ENCODE measurements at regions not wholly inside any gene's neighbourhood (a gene's known extent, or its start where the extent isn't known, plus 50 kb on each side); places are given as distances from the start of the nearest gene placed in this dataset.
"Not testable (repeated sequence)": the region's sequence is repeated elsewhere in the genome, so short reads cannot be mapped to it uniquely, and the experiment has no call there.

DNA sequence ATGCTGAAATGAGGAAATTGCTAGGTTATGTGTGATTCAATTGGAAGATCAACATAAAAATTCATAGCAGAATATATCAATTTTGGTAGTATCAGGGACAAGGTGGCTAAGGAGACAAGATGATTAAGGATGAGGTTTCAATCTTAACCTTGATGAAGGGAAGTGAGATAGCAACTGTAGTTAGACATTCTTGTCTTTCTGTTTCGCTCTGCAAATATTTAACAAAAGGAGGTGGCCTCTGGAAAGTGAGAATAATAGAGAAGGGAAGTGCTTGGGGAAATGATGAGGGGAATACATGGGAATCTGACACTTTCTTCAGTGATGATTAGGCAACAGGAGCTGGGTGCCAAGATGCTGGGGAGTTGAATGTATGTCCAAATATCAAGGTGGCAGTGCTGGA is 337.1 kb upstream of the PUDP start:
- no peaks in the 10 kb centered on the region for H3K9me3 ChIP-seq
- TF ChIP-seq EP300 (IDR thresholded peaks at IDR 0.05) (no peak), POLR2A (IDR thresholded peaks at IDR 0.05) (no peak)
- TF ChIP-seq, protein P1, sequence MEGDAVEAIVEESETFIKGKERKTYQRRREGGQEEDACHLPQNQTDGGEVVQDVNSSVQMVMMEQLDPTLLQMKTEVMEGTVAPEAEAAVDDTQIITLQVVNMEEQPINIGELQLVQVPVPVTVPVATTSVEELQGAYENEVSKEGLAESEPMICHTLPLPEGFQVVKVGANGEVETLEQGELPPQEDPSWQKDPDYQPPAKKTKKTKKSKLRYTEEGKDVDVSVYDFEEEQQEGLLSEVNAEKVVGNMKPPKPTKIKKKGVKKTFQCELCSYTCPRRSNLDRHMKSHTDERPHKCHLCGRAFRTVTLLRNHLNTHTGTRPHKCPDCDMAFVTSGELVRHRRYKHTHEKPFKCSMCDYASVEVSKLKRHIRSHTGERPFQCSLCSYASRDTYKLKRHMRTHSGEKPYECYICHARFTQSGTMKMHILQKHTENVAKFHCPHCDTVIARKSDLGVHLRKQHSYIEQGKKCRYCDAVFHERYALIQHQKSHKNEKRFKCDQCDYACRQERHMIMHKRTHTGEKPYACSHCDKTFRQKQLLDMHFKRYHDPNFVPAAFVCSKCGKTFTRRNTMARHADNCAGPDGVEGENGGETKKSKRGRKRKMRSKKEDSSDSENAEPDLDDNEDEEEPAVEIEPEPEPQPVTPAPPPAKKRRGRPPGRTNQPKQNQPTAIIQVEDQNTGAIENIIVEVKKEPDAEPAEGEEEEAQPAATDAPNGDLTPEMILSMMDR (IDR thresholded peaks at IDR 0.05) = no peak
- no peaks in the 10 kb centered on the region for H3K36me3 ChIP-seq
- DNase-seq (ENCODE audit: low spot score in 2 of 2) = no peak
- WGBS, 2 donors = 73 to 85% methylated on average over 1 of the region's 1 CpG
- no peak overlapping the region for H3K4me3 ChIP-seq
- H3K27ac ChIP-seq = no peak overlapping the region
- H3K4me1 ChIP-seq = no peaks in the 10 kb centered on the region
- no peaks in the 10 kb centered on the region for H3K27me3 ChIP-seq

GRCh38 chrX:7480721-7481120 is 332.8 kb upstream of the PUDP start:
- no peak for DNase-seq (ENCODE audit: low spot score in 2 of 2)
- Histone ChIP-seq H3K4me1 (no peaks in the 10 kb centered on the region), H3K36me3 (no peaks in the 10 kb centered on the region), H3K27me3 (no peaks in the 10 kb centered on the region), H3K9me3 (no peaks in the 10 kb centered on the region), H3K27ac (no peak overlapping the region), H3K4me3 (no peak overlapping the region)
- 75 to 77% methylated on average over 2 of the region's 2 CpGs for WGBS, 2 donors
- TF ChIP-seq POLR2A (IDR thresholded peaks at IDR 0.05) = no peak
- no peak for TF ChIP-seq EP300 (IDR thresholded peaks at IDR 0.05)
- TF ChIP-seq, protein P1 (IDR thresholded peaks at IDR 0.05) = no peak

DNA sequence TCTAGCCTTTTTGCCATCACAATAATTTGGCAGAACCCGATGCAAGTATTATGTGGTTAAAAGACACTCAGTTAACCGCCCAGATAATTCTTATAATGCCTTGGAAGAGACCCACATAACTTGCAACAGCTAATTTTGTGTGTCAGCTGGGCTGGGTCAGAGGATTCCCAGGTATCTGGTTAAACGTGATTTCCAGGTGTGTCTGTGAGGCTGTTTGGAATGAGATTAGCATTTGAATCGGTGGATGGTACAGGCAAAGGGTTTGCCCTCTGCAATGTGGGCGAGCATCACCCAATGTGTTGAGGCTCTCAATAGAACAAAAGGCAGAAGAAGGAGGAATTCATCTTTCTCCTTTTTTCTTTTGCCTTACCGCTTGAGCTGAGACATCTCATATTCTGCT is 314.2 kb upstream of the PUDP start:
- Histone ChIP-seq H3K9me3 (no peaks in the 10 kb centered on the region), H3K27ac (no peak overlapping the region), H3K4me3 (no peak overlapping the region), H3K4me1 (no peaks in the 10 kb centered on the region), H3K27me3 (no peaks in the 10 kb centered on the region), H3K36me3 (no peaks in the 10 kb centered on the region)
- no peak for DNase-seq (ENCODE audit: low spot score in 2 of 2)
- WGBS, 2 donors = 60 to 79% methylated on average over 5 to 6 of the region's 6 CpGs
- TF ChIP-seq POLR2A (IDR thresholded peaks at IDR 0.05) = no peak
- TF ChIP-seq, protein P1 (IDR thresholded peaks at IDR 0.05) = no peak

GRCh38 chrX:7461051-7461450 is 313.1 kb upstream of the PUDP start:
- DNase-seq (ENCODE audit: low spot score in 2 of 2); H3K4me3 ChIP-seq; H3K36me3 ChIP-seq; H3K27me3 ChIP-seq; H3K4me1 ChIP-seq; H3K9me3 ChIP-seq; H3K27ac ChIP-seq: not testable (repeated sequence)
- WGBS, 2 donors = 52 to 61% methylated on average over 2 of the region's 2 CpGs

GRCh38 chrX:7447801-7448499 is 300.0 kb upstream of the PUDP start:
- H3K4me3 ChIP-seq = no peak overlapping the region
- H3K4me1 ChIP-seq = no peaks in the 10 kb centered on the region
- H3K27me3 ChIP-seq = no peaks in the 10 kb centered on the region
- TF ChIP-seq, protein P1 (IDR thresholded peaks at IDR 0.05) = no peak
- no peak for TF ChIP-seq EP300 (IDR thresholded peaks at IDR 0.05)
- no peak for TF ChIP-seq POLR2A (IDR thresholded peaks at IDR 0.05)
- 76 to 86% methylated on average over 8 of the region's 8 CpGs for WGBS, 2 donors
- H3K9me3 ChIP-seq = no peaks in the 10 kb centered on the region
- H3K36me3 ChIP-seq = no peaks in the 10 kb centered on the region
- H3K27ac ChIP-seq = no peak overlapping the region
- no peak for DNase-seq (ENCODE audit: low spot score in 2 of 2)

DNA sequence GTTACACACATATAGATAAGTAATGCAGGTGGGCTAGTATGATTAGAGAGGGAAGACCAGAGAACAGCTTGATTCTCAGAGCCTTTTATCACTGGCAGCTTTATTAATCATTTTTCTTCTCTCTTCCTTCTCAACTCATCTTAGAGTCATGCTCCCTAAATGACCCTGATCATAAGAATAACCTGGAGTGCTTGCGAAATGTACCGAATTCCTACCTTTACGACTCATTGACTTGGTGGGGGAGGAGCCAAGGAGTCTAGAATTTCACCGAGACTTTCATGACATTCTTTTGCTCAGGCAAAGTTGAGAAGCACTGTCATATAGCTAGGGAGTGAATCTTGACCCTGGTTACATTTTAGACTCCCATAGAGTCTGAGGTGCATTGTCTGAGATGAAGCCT is 298.9 kb upstream of the PUDP start:
- WGBS, 2 donors = 85 to 96% methylated on average over 4 of the region's 4 CpGs
- Histone ChIP-seq H3K27ac (no peak overlapping the region), H3K4me3 (no peak overlapping the region), H3K4me1 (no peaks in the 10 kb centered on the region), H3K36me3 (no peaks in the 10 kb centered on the region), H3K9me3 (no peaks in the 10 kb centered on the region), H3K27me3 (no peaks in the 10 kb centered on the region)
- TF ChIP-seq POLR2A (IDR thresholded peaks at IDR 0.05) (no peak), EP300 (IDR thresholded peaks at IDR 0.05) (no peak)
- TF ChIP-seq, protein P1 (IDR thresholded peaks at IDR 0.05) = no peak
- no peak for DNase-seq (ENCODE audit: low spot score in 2 of 2)
